Retina (tissue), 1 donor: ENCODE measurements at regions not wholly inside any gene's neighbourhood (a gene's known extent, or its start where the extent isn't known, plus 50 kb on each side); places are given as distances from the start of the nearest gene placed in this dataset.

Experiments used
- DNase-seq: peaks from one replicate; pipeline ENCODE4 v3.0.0-alpha.2; 2016

DNA sequence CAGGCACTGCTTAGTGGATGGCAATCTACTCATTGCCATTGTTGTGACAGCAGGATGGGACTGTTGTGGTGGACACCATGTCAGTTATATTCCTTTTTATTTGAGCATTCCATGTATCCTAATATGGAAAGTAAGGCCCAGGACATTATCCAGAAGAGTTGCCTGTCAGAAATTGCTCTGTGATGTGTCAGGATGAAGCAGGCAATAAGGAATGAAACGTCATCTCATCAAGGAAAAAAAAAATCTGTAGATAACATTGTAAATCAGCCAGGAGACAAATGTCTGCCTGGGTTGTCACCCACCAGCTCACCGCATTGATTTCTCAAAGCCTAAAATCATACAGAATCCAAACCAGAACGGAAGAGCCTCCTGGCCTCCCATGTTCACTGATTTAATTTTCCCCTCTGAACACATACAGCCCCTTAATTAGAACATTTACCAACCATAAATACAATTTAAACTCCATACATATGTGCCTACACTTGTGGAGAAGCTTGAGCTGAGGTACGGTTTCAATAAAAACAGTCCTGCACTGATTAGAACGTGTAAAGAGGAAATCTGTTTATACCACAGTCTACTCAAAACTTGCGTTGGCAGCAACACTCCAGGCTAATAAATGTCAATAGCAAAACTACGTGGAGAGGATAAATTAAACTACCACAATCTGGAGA lies 73.9 kb downstream of the FOXD1 start:
- no peak for DNase-seq

GRCh38 chr5:73373814-73374510 lies 74.6 kb downstream of the FOXD1 start:
- DNase-seq: no peak

- no peak for DNase-seq
Observed at GRCh38 chr5:73370640-73371583, 77.7 kb downstream of the FOXD1 start.

GRCh38 chr5:73370095-73370494 lies 78.5 kb downstream of the FOXD1 start:
- DNase-seq: no peak

- no peak for DNase-seq
Observed at GRCh38 chr5:73369278-73369677, 79.3 kb downstream of the FOXD1 start.

- DNase-seq: no peak
Observed at GRCh38 chr5:73367650-73368049, 80.9 kb downstream of the FOXD1 start.

GRCh38 chr5:73365990-73366667 lies 82.4 kb downstream of the FOXD1 start:
- no peak for DNase-seq

DNA sequence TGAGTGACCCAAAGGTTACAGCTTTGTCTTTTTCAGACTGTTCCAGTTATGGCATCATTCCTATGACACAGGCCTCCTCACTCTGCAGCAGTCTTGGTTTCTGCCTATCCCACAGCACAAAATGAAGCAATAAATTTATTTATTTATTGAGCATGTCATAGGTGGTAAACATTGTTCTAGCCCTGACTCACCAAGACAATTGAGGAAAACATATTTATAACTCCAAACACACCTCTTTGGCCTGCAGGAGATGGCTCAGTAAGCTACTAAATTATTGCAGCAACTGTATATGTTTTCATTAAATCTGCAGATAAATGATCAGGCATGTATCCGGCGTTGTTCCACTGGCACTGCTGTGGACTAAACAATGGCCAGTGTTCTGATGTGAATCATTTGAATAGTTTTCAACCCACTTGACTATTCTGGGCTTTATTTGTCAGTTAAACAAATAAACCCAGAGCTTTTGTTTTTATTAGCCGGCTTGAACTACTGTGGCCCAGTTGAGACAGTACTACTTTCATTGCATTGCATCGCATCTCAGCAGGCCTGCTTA lies 83.2 kb downstream of the FOXD1 start:
- DNase-seq: no peak

DNA sequence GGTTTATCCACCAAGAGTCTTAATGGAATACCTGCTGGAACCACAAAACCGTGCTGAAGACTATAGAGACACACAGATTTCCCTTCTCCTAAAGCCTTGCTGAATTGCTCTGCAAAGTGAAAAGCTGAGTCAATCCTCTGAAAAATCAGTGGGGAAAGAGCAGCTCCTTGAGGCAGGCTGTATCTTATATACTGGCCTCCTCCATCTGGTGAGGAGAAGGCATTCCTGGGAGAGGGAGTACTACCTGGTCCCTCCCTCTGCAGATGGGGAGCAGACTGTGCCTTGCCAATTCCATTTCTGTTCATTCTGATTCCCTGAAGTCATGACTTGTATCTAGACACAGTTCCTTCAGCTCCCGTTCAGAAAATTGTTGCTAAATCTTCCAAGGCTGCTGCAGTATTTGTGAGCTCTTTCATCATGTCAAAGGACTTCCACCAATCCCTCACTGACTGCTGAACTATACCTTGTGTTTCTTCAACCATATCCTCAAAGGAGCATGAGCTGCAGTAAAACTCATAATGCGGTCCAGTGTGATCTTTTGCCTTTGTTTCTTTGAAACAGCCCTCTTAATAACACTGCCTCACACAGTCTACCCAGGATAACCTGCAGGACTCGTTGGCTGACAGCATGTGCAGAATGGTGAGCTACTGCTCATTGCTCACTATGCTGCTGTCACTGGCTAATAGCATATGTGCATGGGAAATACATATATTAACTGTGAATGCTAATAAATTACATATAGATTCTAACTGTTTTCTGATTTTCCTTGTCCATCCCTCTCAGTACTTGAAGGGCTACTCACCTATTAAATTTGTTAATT lies 84.5 kb downstream of the FOXD1 start:
- DNase-seq: no peak

DNA sequence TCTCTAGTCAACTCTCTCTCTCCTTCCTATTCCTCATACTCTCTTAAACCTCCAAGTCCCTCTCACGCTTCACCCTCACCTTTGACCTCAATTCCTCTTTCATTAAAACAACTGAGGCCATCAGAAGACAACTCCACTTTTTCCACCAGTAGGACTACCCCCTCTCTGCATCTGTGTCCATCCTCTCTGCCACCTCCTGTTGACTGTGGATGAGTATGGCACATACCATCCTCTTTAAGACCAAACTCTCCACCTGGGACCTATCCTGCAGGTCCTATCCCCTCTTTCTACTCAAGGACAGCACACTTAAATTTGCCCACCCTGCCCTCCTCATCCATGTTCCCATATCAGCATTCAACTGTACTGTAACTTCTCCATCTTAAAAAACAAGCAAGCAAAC lies 89.2 kb downstream of the FOXD1 start:
- DNase-seq: no peak

DNA sequence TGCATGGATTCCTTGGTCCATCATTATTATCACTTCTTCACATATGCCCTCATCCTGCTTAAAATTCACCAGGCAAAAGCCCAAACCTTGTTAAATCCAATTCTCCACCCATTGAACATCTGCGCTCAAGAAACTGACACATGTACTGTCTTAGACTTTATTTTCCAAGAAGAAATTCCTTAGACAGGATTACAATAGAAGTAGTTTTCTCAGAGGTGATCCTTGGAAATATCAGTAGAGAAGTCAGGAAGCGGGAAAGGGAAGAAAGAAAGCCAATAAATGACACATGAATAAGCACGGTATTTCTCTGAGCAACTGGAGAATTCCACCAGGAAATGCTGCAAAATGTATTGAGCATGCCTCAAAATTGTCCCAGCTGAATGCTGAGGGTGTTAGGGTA lies 90.2 kb downstream of the FOXD1 start:
- DNase-seq: no peak

- no peak for DNase-seq
Observed at GRCh38 chr5:73357576-73357975, 91.0 kb downstream of the FOXD1 start.

DNA sequence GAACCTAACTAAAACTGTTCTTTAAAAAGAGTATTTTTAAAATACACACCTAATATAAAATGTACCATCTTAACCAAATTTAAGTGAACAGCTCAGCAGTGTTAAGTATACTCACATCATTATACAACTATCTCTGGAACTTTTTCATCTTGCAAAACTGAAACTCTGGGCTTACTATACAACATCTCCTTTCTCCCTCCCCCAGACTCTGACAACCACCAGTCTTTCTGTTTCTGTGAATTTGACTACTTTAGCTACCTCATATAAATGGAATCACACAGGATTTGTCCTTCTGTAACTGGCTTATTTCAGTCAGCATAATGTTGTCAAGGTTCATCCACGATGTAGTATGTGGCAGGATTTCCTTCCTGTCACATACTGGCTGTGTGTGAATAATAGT lies 93.5 kb downstream of the FOXD1 start:
- no peak for DNase-seq

DNA sequence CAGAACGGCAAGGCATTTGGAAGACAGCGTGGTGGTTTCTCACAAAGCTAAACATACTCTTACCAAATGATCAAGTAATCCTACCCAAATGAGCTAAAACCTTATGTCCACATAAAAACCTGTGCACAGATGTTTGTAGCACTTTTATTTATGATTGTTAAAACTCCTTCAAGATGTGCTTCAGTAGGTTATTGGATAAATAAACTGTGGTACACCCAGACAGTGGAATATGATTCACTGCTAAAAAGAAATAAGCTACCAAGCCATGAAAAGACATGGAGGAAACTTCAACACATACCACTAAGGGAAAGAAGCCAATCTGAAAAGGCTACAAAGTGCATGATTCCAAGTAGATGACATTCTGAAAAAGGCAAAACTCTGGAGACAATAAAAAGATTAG lies 94.2 kb downstream of the FOXD1 start:
- no peak for DNase-seq

- DNase-seq: no peak
Observed at GRCh38 chr5:73352649-73353230, 95.8 kb downstream of the FOXD1 start.

DNA sequence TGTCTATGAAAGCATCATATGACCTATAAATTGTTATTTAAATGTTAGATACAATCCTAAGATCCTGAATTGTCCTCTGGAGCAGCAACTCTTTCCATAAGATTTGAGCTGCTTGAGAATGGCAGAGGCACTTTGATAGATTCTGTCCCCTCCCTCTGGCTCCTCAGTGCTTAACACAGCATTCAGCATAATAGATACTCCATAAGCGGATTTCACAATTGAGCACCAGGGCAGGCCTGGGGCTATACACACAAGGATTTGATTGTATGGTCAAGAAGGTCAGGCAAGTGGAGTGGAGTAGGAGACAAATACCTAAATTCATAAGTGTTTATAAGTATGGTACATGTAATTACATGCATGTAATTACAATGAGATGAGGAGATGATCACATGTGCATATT lies 96.3 kb downstream of the FOXD1 start:
- DNase-seq: no peak

- no peak for DNase-seq
Observed at GRCh38 chr5:73351593-73351992, 97.0 kb downstream of the FOXD1 start.

DNA sequence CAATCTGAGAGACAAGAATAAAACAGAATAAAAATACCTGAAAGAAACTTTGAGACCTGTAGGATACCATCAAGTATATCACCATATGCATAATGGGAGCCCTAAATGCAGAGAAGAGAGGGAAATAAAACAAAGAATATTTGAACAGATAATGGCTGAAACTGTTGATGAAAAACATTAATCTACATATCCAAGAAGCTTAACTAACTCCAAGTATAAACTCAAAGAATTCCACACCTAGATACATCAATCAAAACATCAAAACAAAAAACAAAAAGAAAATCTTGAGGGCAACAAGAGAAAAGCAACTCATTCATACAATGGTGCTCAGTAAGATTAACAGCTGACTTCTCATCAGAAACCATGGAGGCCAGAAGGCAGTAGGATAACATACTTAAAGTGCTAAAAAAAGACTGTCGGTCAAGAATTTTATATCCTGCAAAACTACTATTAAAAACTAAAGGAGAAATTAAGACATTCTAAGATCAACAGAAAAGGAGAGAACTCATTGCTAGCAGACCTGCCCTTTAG lies 101.6 kb downstream of the FOXD1 start:
- no peak for DNase-seq

DNA sequence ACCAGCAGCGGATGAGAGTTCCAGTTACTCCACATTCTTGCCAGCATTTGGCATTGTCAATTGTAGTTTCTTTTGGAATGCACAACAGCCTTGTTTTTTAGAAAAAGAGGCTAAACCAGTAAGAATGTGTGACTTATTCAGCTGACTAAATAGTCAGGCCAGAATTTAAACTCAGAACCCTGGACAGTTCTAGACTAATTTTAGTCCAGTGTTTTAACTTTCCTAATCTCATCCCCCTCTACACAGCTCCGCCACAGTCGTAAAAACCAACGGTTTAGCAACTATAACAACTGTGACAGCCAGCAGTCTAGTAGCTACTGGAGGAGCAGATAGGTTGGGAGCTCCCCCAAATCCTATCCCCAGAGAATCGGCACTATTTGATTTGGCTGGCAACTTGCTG lies 103.7 kb downstream of the FOXD1 start:
- no peak for DNase-seq

DNA sequence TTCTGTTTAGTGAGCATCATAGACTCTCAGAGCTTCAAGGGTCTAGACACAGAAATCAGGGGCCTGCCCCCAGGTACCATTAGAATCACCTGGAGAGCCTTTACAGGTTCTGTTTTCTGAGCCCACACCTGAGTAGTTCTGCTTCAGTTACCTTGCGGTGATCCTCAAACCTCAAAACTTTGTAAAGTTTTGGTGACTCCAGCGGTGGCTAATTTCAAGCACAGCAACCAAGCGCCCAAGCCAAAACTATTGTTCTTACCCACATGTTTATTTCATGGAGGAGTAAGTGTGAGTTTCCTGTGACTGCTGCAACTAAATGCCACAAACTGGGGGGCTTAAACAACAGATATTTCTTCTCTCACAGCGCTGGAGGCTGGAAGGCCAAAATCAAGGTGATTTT lies 108.9 kb downstream of the FOXD1 start:
- DNase-seq: no peak

- peak; percentile 9 for DNase-seq
Observed at GRCh38 chr5:73339051-73339575, 109.5 kb downstream of the FOXD1 start.
